ENCODE measurements at regions not wholly inside any gene's neighbourhood (a gene's known extent, or its start where the extent isn't known, plus 50 kb on each side); places are given as distances from the start of the nearest gene placed in this dataset.

GRCh38 chr17:65290056-65290455 is 152.9 kb downstream of the RGS9 start:
- FAIRE-seq: no peak

More at GRCh38 chr17:65290056-65290455, 152.9 kb downstream of the RGS9 start:
- ChIA-PET CTCF (ENCODE audit: low intra/inter-chr PET ratio) (no interaction called here), POLR2A (no interaction called here)
- H4K20me1 ChIP-seq (replicated peaks; ENCODE audit: control insufficient read depth, insufficient read depth, low read length): 0 out of 2 replicates have a peak, but pooled peaks cover 5% of the 10 kb centered on the region
- H3K27ac ChIP-seq (ENCODE audit: extremely low read depth, low read depth, low read length): no peak overlapping the region
- H3K9me3 ChIP-seq (replicated peaks; ENCODE audit: control insufficient read depth, insufficient read depth, low read depth, low read length): no peaks in the 10 kb centered on the region
- no peak for ATAC-seq
- no peak overlapping the region for H2AFZ ChIP-seq (ENCODE audit: low read depth, low read length)
- H3K9me1 ChIP-seq (ENCODE audit: control insufficient read depth, insufficient read depth, low read length): no peaks in the 10 kb centered on the region
- H3K79me2 ChIP-seq (ENCODE audit: control insufficient read depth, insufficient read depth, low read length): no peaks in the 10 kb centered on the region
- H3K4me2 ChIP-seq (ENCODE audit: insufficient read depth, low read length): no peak overlapping the region
- in situ Hi-C loops (cut with MboI): no loop called here
- no peaks in the 10 kb centered on the region; a peak in 1 of 5 replicates for H3K4me1 ChIP-seq (replicated peaks in 1 of 2; ENCODE audit: control insufficient read depth in 2 of 2, insufficient read depth in 2 of 2, low read length in 2 of 2)
- DNase-seq (ENCODE audit: extremely low read depth in 1 of 4, low spot score in 3 of 4): no peak
- TF ChIP-seq HEY1 (CRISPR knock-in tag; IDR thresholded peaks at IDR 0.05; ENCODE audit: borderline replicate concordance) (no peak), NFIX (CRISPR knock-in tag; IDR thresholded peaks at IDR 0.05; ENCODE audit: low read depth) (no peak), SFPQ (IDR thresholded peaks at IDR 0.05; ENCODE audit: low read depth, low read length) (no peak), ZBTB26 (CRISPR knock-in tag; IDR thresholded peaks at IDR 0.05) (no peak)
- no TSS peak for BruUV-seq (replicated peaks)
- no peaks in the 10 kb centered on the region for H3K36me3 ChIP-seq (ENCODE audit: control insufficient read depth, insufficient read depth, low read length)
- peaks cover 5 to 36% of the 10 kb centered on the region in 2 experiments; a peak in 2 of 5 replicates for H3K27me3 ChIP-seq (ENCODE audit: control insufficient read depth in 2 of 2, insufficient read depth in 2 of 2, low read length in 2 of 2)
- H3K4me3 ChIP-seq: no peak overlapping the region
- 25% methylated on average over 1 of the region's 1 CpG for WGBS (ENCODE audit: insufficient coverage, low coverage, missing lambda C conversion rate)
- intact Hi-C loops (cut with micrococcal nuclease): no loop called here
- H3K9ac ChIP-seq (ENCODE audit: insufficient read depth in 1 of 2, low read depth in 2 of 2, low read length in 2 of 2): no peak overlapping the region
